Adipocyte (in vitro differentiated cells): ENCODE measurements at regions not wholly inside any gene's neighbourhood (a gene's known extent, or its start where the extent isn't known, plus 50 kb on each side); places are given as distances from the start of the nearest gene placed in this dataset.

ENCODE experiments used
- DNase-seq: peaks from one replicate; pipeline ENCODE4 v3.0.0-alpha.2; 2015; ENCODE audit warnings: low read depth
- H3K27me3 ChIP-seq: replicated peaks from 2 replicates; pipeline ENCODE4 v1.7.0; 2013; ENCODE audit warnings: mild to moderate bottlenecking, low read length, moderate library complexity; ENCODE audit not compliant: control insufficient read depth, insufficient read depth
- H3K36me3 ChIP-seq: 2 replicates; pipeline ENCODE4 v1.7.0; 2013; ENCODE audit warnings: low read length, mild to moderate bottlenecking, moderate library complexity; ENCODE audit not compliant: control insufficient read depth, insufficient read depth, severe bottlenecking
- H3K4me1 ChIP-seq: 2 replicates; pipeline ENCODE4 v1.7.0; 2013; ENCODE audit warnings: mild to moderate bottlenecking, low read length, moderate library complexity; ENCODE audit not compliant: control insufficient read depth, insufficient read depth
- H3K4me3 ChIP-seq: 2 replicates; pipeline ENCODE4 v1.7.0; 2013; ENCODE audit warnings: mild to moderate bottlenecking, low read length, moderate library complexity
- H3K9ac ChIP-seq: 2 replicates; pipeline ENCODE4 v1.7.0; 2013; ENCODE audit warnings: mild to moderate bottlenecking, low read length, moderate library complexity
- H3K9me3 ChIP-seq: 2 replicates; pipeline ENCODE4 v1.7.0; 2013; ENCODE audit warnings: mild to moderate bottlenecking, low read length, moderate library complexity; ENCODE audit not compliant: control insufficient read depth

- Histone ChIP-seq H3K9me3 (no peaks in the 10 kb centered on the region), H3K4me3 (no peak overlapping the region), H3K27me3 (peaks cover 13% of the 10 kb centered on the region), H3K4me1 (no peaks in the 10 kb centered on the region), H3K36me3 (no peaks in the 10 kb centered on the region), H3K9ac (no peak overlapping the region)
- DNase-seq, result no peak
Observed at GRCh38 chr7:132643302-132643701, 67.0 kb upstream of the PLXNA4 start.

GRCh38 chr7:132641238-132641637 lies 65.0 kb upstream of the PLXNA4 start:
- no peak overlapping the region for H3K9ac ChIP-seq
- no peak overlapping the region for H3K4me3 ChIP-seq
- no peaks in the 10 kb centered on the region for H3K36me3 ChIP-seq
- peaks cover 28% of the 10 kb centered on the region for H3K27me3 ChIP-seq
- no peaks in the 10 kb centered on the region for H3K9me3 ChIP-seq
- DNase-seq, result no peak
- no peaks in the 10 kb centered on the region for H3K4me1 ChIP-seq

GRCh38 chr7:132639983-132640382 lies 63.7 kb upstream of the PLXNA4 start:
- DNase-seq, result no peak
- no peak overlapping the region for H3K9ac ChIP-seq
- H3K4me3 ChIP-seq, result no peak overlapping the region
- no peaks in the 10 kb centered on the region for H3K9me3 ChIP-seq
- no peaks in the 10 kb centered on the region for H3K36me3 ChIP-seq
- peaks cover 31% of the 10 kb centered on the region for H3K27me3 ChIP-seq
- no peaks in the 10 kb centered on the region for H3K4me1 ChIP-seq

- Histone ChIP-seq H3K9ac (no peak overlapping the region), H3K9me3 (no peaks in the 10 kb centered on the region), H3K27me3 (peaks cover 42% of the 10 kb centered on the region), H3K36me3 (no peaks in the 10 kb centered on the region), H3K4me3 (no peak overlapping the region), H3K4me1 (no peaks in the 10 kb centered on the region)
- DNase-seq, result no peak
Observed at GRCh38 chr7:132638000-132638399, 61.7 kb upstream of the PLXNA4 start.

- no peak for DNase-seq
- no peak overlapping the region for H3K9ac ChIP-seq
- no peaks in the 10 kb centered on the region for H3K4me1 ChIP-seq
- H3K9me3 ChIP-seq, result no peaks in the 10 kb centered on the region
- H3K27me3 ChIP-seq, result peaks cover 45% of the 10 kb centered on the region
- no peaks in the 10 kb centered on the region for H3K36me3 ChIP-seq
- no peak overlapping the region for H3K4me3 ChIP-seq
Observed at GRCh38 chr7:132636581-132636980, 60.3 kb upstream of the PLXNA4 start.

GRCh38 chr7:132635127-132635526 lies 58.9 kb upstream of the PLXNA4 start:
- Histone ChIP-seq H3K36me3 (no peaks in the 10 kb centered on the region), H3K4me1 (no peaks in the 10 kb centered on the region), H3K9me3 (no peaks in the 10 kb centered on the region), H3K27me3 (peaks cover 40% of the 10 kb centered on the region), H3K4me3 (no peak overlapping the region), H3K9ac (no peak overlapping the region)
- no peak for DNase-seq

GRCh38 chr7:132630834-132631233 lies 54.6 kb upstream of the PLXNA4 start:
- H3K9ac ChIP-seq, result no peak overlapping the region
- no peaks in the 10 kb centered on the region for H3K36me3 ChIP-seq
- no peak for DNase-seq
- no peak overlapping the region for H3K4me3 ChIP-seq
- no peaks in the 10 kb centered on the region for H3K4me1 ChIP-seq
- no peaks in the 10 kb centered on the region for H3K9me3 ChIP-seq
- peaks cover 25% of the 10 kb centered on the region for H3K27me3 ChIP-seq
